ENCODE measurements at regions not wholly inside any gene's neighbourhood (a gene's known extent, or its start where the extent isn't known, plus 50 kb on each side); places are given as distances from the start of the nearest gene placed in this dataset.

DNA sequence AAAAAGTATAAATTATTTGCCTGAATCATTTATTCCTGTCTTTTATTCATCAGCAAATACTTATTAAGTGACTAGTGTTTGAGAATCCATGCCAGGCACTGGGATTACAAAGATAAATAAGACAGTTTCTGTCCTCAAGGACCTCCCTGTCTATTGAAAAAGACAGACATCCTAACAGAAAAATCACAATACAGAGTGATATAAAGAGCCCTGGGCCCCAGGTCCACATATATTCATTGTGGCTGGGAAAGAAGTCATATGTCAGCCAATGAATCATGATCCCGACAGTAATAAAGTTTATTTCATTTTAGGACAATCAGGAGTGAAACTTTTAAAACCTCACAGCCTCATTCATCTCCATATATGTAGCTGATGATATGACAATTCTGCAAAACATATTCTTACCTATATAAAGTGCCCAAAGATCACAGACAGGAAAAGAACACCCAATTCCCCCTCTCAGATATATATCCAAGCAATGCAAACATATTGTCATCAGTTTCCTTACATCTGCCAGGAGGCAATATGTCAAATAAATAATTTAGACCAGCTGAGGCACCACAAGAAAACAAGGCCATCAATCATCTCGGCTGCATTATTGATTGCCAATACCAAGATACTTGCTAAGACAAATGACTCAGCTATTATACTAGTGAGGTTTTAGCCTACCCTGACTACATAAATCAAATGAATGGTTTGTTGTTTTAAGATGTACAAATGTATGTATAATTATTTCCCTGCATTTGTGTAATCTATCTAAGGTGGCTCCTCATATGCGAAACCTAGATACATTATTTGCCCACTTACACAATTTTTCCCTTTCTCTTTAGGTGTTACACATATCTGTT is 590.9 kb upstream of the API5 start:
- 52 to 58% methylated on average over 3 of the region's 3 CpGs for WGBS, 2 donors

GRCh38 chr11:42727879-42728278 is 583.9 kb upstream of the API5 start:
- no peak overlapping the region for H3K4me3 ChIP-seq
- H3K9me3 ChIP-seq = no peaks in the 10 kb centered on the region
- intact Hi-C loops (cut with DNase I) = no loop called here
- H3K27ac ChIP-seq = no peak overlapping the region
- 38 to 43% methylated on average over 1 of the region's 1 CpG for WGBS, 2 donors
- TF ChIP-seq, protein P1, sequence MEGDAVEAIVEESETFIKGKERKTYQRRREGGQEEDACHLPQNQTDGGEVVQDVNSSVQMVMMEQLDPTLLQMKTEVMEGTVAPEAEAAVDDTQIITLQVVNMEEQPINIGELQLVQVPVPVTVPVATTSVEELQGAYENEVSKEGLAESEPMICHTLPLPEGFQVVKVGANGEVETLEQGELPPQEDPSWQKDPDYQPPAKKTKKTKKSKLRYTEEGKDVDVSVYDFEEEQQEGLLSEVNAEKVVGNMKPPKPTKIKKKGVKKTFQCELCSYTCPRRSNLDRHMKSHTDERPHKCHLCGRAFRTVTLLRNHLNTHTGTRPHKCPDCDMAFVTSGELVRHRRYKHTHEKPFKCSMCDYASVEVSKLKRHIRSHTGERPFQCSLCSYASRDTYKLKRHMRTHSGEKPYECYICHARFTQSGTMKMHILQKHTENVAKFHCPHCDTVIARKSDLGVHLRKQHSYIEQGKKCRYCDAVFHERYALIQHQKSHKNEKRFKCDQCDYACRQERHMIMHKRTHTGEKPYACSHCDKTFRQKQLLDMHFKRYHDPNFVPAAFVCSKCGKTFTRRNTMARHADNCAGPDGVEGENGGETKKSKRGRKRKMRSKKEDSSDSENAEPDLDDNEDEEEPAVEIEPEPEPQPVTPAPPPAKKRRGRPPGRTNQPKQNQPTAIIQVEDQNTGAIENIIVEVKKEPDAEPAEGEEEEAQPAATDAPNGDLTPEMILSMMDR (IDR thresholded peaks at IDR 0.05) = no peak
- no peak for TF ChIP-seq POLR2A (IDR thresholded peaks at IDR 0.05)
- no peaks in the 10 kb centered on the region for H3K27me3 ChIP-seq
- H3K36me3 ChIP-seq = no peaks in the 10 kb centered on the region
- no peak for DNase-seq
- H3K4me1 ChIP-seq = no peaks in the 10 kb centered on the region

More for the DNA sequence above, 590.9 kb upstream of the API5 start:
- no peak for DNase-seq
- H3K4me1 ChIP-seq = no peaks in the 10 kb centered on the region
- intact Hi-C loops (cut with DNase I) = no loop called here
- H3K36me3 ChIP-seq = no peaks in the 10 kb centered on the region
- TF ChIP-seq, protein P1 (IDR thresholded peaks at IDR 0.05) = no peak
- TF ChIP-seq POLR2A (IDR thresholded peaks at IDR 0.05) = no peak
- no peaks in the 10 kb centered on the region for H3K27me3 ChIP-seq
- peaks cover 0 to 6% (median 0%) of the 10 kb centered on the region in 3 donors for H3K9me3 ChIP-seq
- no peak overlapping the region for H3K27ac ChIP-seq
- no peak overlapping the region for H3K4me3 ChIP-seq

DNA sequence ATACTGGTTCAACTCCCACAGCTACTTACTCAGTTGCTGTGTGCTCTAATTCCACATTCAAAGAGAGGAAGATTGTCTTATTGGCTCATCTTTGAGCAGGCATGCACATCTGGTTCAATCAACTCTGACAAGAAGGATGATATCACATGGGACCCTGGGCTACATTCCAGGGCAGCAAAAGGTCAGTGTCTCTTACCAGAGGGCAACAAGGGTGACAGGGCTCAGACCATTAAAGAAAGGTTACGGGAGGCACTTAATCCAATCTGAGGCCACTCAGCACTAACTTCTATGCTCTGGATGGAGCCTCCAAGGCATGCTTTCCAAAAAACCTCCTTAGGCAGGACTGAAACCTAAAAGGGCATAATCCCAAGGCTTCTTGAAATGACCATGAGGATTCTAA is 549.4 kb upstream of the API5 start:
- DNase-seq = no peak
- H3K27ac ChIP-seq = no peak overlapping the region
- no peaks in the 10 kb centered on the region for H3K36me3 ChIP-seq
- no peaks in the 10 kb centered on the region for H3K27me3 ChIP-seq
- H3K4me1 ChIP-seq = no peaks in the 10 kb centered on the region
- TF ChIP-seq, protein P1 (IDR thresholded peaks at IDR 0.05) = no peak
- TF ChIP-seq POLR2A (IDR thresholded peaks at IDR 0.05) = no peak
- 100% methylated on average over 1 of the region's 1 CpG; no CpG with 5 or more reads in 1 of the 2 donors for WGBS, 2 donors
- H3K9me3 ChIP-seq = no peaks in the 10 kb centered on the region
- intact Hi-C loops (cut with DNase I) = no loop called here
- no peak overlapping the region for H3K4me3 ChIP-seq

DNA sequence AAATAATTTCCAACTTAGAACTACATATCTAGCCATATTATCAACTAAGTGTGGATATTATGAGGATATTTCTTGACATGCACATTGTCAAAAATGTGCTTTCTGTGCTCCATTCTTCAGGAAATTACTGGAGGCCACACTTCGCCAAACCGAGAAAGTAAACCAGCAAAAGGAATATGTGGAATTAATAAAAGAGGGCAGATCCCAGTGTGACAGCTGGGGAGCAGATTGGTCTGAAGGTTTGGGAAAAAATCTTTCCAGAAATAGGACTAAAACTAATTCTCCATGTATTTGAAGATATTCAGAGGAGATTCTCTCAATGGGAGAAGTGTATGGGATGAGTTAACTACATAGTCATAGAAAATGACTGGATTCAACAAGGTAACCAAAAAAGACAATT is 546.9 kb upstream of the API5 start:
- H3K4me1 ChIP-seq = no peaks in the 10 kb centered on the region
- DNase-seq = no peak
- no peaks in the 10 kb centered on the region for H3K27me3 ChIP-seq
- no peak overlapping the region for H3K27ac ChIP-seq
- WGBS, 2 donors = 88 to 90% methylated on average over 2 of the region's 2 CpGs
- no peaks in the 10 kb centered on the region for H3K9me3 ChIP-seq
- no peak overlapping the region for H3K4me3 ChIP-seq
- H3K36me3 ChIP-seq = no peaks in the 10 kb centered on the region
- TF ChIP-seq POLR2A (IDR thresholded peaks at IDR 0.05) = no peak
- TF ChIP-seq, protein P1 (IDR thresholded peaks at IDR 0.05) = no peak
- intact Hi-C loops (cut with DNase I) = no loop called here

DNA sequence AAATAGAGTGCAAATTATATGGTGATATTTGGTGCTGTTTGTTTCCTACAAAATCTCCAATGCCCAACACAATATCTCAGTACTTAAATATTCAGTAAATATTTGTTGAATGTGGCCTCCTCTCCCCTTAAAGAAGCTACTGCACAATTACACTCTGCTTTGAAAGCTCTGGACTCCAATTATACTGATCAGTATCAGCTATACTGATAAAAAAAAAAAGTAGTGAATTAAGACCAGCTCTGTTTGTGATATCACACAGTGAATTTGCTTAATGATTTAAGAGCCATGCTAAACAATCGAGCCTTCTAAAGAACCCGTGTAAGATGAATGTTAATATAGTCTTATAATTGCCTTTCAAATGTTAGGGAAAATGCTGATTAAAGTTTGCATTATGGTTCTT is 543.2 kb upstream of the API5 start:
- Histone ChIP-seq H3K4me1 (no peaks in the 10 kb centered on the region), H3K9me3 (no peaks in the 10 kb centered on the region), H3K4me3 (no peak overlapping the region), H3K27ac (no peak overlapping the region), H3K36me3 (no peaks in the 10 kb centered on the region), H3K27me3 (no peaks in the 10 kb centered on the region)
- intact Hi-C loops (cut with DNase I) = no loop called here
- WGBS, 2 donors = 65 to 67% methylated on average over 2 of the region's 2 CpGs
- DNase-seq = no peak
- TF ChIP-seq, protein P1 (IDR thresholded peaks at IDR 0.05) = no peak
- TF ChIP-seq POLR2A (IDR thresholded peaks at IDR 0.05) = no peak

Measured in esophagus squamous epithelium (tissue), 5 donors.